Activated T-helper 1 cell treated with anti-CD3 and anti-CD28 coated beads, Interleukin-12 subunit alpha, Interleukin-12 subunit beta, Interleukin-2, Interleukin-4 antibody, amounts not matched to agents 30 ng/mL and 10 ng/mL and 1 ng/mL, durations not matched to agents 14 hours and 24 hours and 36 hours (primary cell): ENCODE measurements at regions not wholly inside any gene's neighbourhood (a gene's known extent, or its start where the extent isn't known, plus 50 kb on each side); places are given as distances from the start of the nearest gene placed in this dataset.
A peak's percentile ranks its signal among the peaks of the same experiment; 100 is the strongest.

ENCODE experiments used
- DNase-seq: peaks from one replicate; pipeline ENCODE4 v3.0.0; 2021; ENCODE audit warnings: low spot score
- H3K27ac Mint-ChIP-seq: one replicate; pipeline ENCODE4 v1.8.0; 2021; ENCODE audit warnings: mild to moderate bottlenecking, mixed read lengths
- H3K27me3 Mint-ChIP-seq: one replicate; pipeline ENCODE4 v1.8.0; 2022; ENCODE audit warnings: mild to moderate bottlenecking, moderate library complexity, mixed read lengths; ENCODE audit not compliant: insufficient read depth
- H3K36me3 Mint-ChIP-seq: one replicate; pipeline ENCODE4 v1.8.0; 2021; ENCODE audit warnings: low read depth, mixed read lengths
- H3K4me1 Mint-ChIP-seq: one replicate; pipeline ENCODE4 v1.8.0; 2021; ENCODE audit warnings: low read depth, mixed read lengths
- H3K4me3 Mint-ChIP-seq: one replicate; pipeline ENCODE4 v1.8.0; 2021; ENCODE audit warnings: mild to moderate bottlenecking, moderate library complexity, mixed read lengths
- H3K9me3 Mint-ChIP-seq: one replicate; pipeline ENCODE4 v1.8.0; 2021; ENCODE audit warnings: mixed read lengths
- intact Hi-C: fragments of 100-400 bp; cut with micrococcal nuclease; formaldehyde crosslinking; loops from one replicate; pipeline ENCODE4 v1.15.1; 2024

- no peaks in the 10 kb centered on the region for H3K9me3 Mint-ChIP-seq
- intact Hi-C loops: loop anchor here (10.0 kb wide), 4 partner anchors 317 to 1387 kb away; no protein-coding TSS in a partner anchor
- H3K4me1 Mint-ChIP-seq: peaks cover 35% of the 10 kb centered on the region
- no peaks in the 10 kb centered on the region for H3K36me3 Mint-ChIP-seq
- DNase-seq: no peak
- H3K4me3 Mint-ChIP-seq: no peak overlapping the region
- peaks cover 65% of the 10 kb centered on the region for H3K27me3 Mint-ChIP-seq
- no peak overlapping the region for H3K27ac Mint-ChIP-seq
Observed at GRCh38 chr7:114087653-114088469, 169.1 kb upstream of the PPP1R3A start.

- H3K27me3 Mint-ChIP-seq: peaks cover 69% of the 10 kb centered on the region
- peak overlapping the region; percentile 68 for H3K27ac Mint-ChIP-seq
- intact Hi-C loops: loop anchor here (10.0 kb wide), 4 partner anchors 318 to 1388 kb away; no protein-coding TSS in a partner anchor
- H3K4me1 Mint-ChIP-seq: peaks cover 39% of the 10 kb centered on the region
- H3K4me3 Mint-ChIP-seq: peak overlapping the region; percentile 80
- no peak for DNase-seq
- H3K9me3 Mint-ChIP-seq: no peaks in the 10 kb centered on the region
- no peaks in the 10 kb centered on the region for H3K36me3 Mint-ChIP-seq
Observed at GRCh38 chr7:114086914-114087652, 168.3 kb upstream of the PPP1R3A start.

GRCh38 chr7:114086537-114086913, 167.7 kb upstream of the PPP1R3A start:
- Mint-ChIP-seq H3K36me3 (no peaks in the 10 kb centered on the region), H3K27me3 (peaks cover 74% of the 10 kb centered on the region), H3K27ac (peak overlapping the region; percentile 68), H3K4me1 (peaks cover 39% of the 10 kb centered on the region), H3K4me3 (peak overlapping the region; percentile 80), H3K9me3 (no peaks in the 10 kb centered on the region)
- intact Hi-C loops: loop anchor here (10.0 kb wide), 4 partner anchors 318 to 1388 kb away; no protein-coding TSS in a partner anchor
- DNase-seq: no peak

- no peaks in the 10 kb centered on the region for H3K36me3 Mint-ChIP-seq
- H3K27me3 Mint-ChIP-seq: peaks cover 75% of the 10 kb centered on the region
- peaks cover 39% of the 10 kb centered on the region for H3K4me1 Mint-ChIP-seq
- no peaks in the 10 kb centered on the region for H3K9me3 Mint-ChIP-seq
- no peak for DNase-seq
- peak overlapping the region; percentile 81 for H3K27ac Mint-ChIP-seq
- intact Hi-C loops: loop anchor here (10.0 kb wide), 4 partner anchors 319 to 1389 kb away; no protein-coding TSS in a partner anchor
- H3K4me3 Mint-ChIP-seq: peak overlapping the region; percentile 83
Observed at GRCh38 chr7:114085592-114086501, 167.0 kb upstream of the PPP1R3A start.

GRCh38 chr7:114085313-114085591, 166.4 kb upstream of the PPP1R3A start:
- Mint-ChIP-seq H3K27ac (peak overlapping the region; percentile 81), H3K27me3 (peaks cover 74% of the 10 kb centered on the region), H3K9me3 (no peaks in the 10 kb centered on the region), H3K4me1 (peaks cover 39% of the 10 kb centered on the region), H3K36me3 (no peaks in the 10 kb centered on the region), H3K4me3 (peak overlapping the region; percentile 83)
- intact Hi-C loops: loop anchor here (10.0 kb wide), 4 partner anchors 320 to 1390 kb away; no protein-coding TSS in a partner anchor
- DNase-seq: no peak

GRCh38 chr7:114084472-114085312, 165.9 kb upstream of the PPP1R3A start:
- peaks cover 39% of the 10 kb centered on the region for H3K4me1 Mint-ChIP-seq
- intact Hi-C loops: loop anchor here (10.0 kb wide), 4 partner anchors 320 to 1390 kb away; no protein-coding TSS in a partner anchor
- H3K9me3 Mint-ChIP-seq: no peaks in the 10 kb centered on the region
- peaks cover 72% of the 10 kb centered on the region for H3K27me3 Mint-ChIP-seq
- no peaks in the 10 kb centered on the region for H3K36me3 Mint-ChIP-seq
- peak overlapping the region; percentile 83 for H3K4me3 Mint-ChIP-seq
- H3K27ac Mint-ChIP-seq: peak overlapping the region; percentile 81
- DNase-seq: no peak

GRCh38 chr7:114084002-114084471, 165.2 kb upstream of the PPP1R3A start:
- DNase-seq: no peak
- H3K9me3 Mint-ChIP-seq: no peaks in the 10 kb centered on the region
- peak overlapping the region; percentile 54 for H3K27ac Mint-ChIP-seq
- intact Hi-C loops: loop anchor here (10.0 kb wide), 4 partner anchors 321 to 1391 kb away; no protein-coding TSS in a partner anchor
- peaks cover 74% of the 10 kb centered on the region for H3K27me3 Mint-ChIP-seq
- H3K36me3 Mint-ChIP-seq: no peaks in the 10 kb centered on the region
- peak overlapping the region; percentile 69 for H3K4me3 Mint-ChIP-seq
- peaks cover 39% of the 10 kb centered on the region for H3K4me1 Mint-ChIP-seq

GRCh38 chr7:114083166-114084001, 164.6 kb upstream of the PPP1R3A start:
- intact Hi-C loops: loop anchor here (2.0 to 10.0 kb wide), 5 partner anchors 321 to 1767 kb away; no protein-coding TSS in a partner anchor
- DNase-seq: no peak
- H3K9me3 Mint-ChIP-seq: no peaks in the 10 kb centered on the region
- peak overlapping the region; percentile 21 for H3K4me3 Mint-ChIP-seq
- H3K27me3 Mint-ChIP-seq: peaks cover 69% of the 10 kb centered on the region
- peaks cover 39% of the 10 kb centered on the region for H3K4me1 Mint-ChIP-seq
- no peaks in the 10 kb centered on the region for H3K36me3 Mint-ChIP-seq
- peak overlapping the region; percentile 37 for H3K27ac Mint-ChIP-seq

- no peak overlapping the region for H3K4me3 Mint-ChIP-seq
Observed at GRCh38 chr7:114082642-114083165, 163.9 kb upstream of the PPP1R3A start.

GRCh38 chr7:114081606-114082425, 163.0 kb upstream of the PPP1R3A start:
- intact Hi-C loops: loop anchor here (1.0 to 10.0 kb wide), 6 partner anchors 323 to 1828 kb away; no protein-coding TSS in a partner anchor
- Mint-ChIP-seq H3K27ac (no peak overlapping the region), H3K9me3 (no peaks in the 10 kb centered on the region), H3K27me3 (peaks cover 55% of the 10 kb centered on the region), H3K4me3 (no peak overlapping the region), H3K36me3 (no peaks in the 10 kb centered on the region), H3K4me1 (peaks cover 35% of the 10 kb centered on the region)
- no peak for DNase-seq

More at GRCh38 chr7:114082642-114083165, 163.9 kb upstream of the PPP1R3A start:
- Mint-ChIP-seq H3K27ac (no peak overlapping the region), H3K36me3 (no peaks in the 10 kb centered on the region), H3K4me1 (peaks cover 39% of the 10 kb centered on the region), H3K27me3 (peaks cover 62% of the 10 kb centered on the region), H3K9me3 (no peaks in the 10 kb centered on the region)
- DNase-seq: no peak
- intact Hi-C loops: loop anchor here (1.0 to 10.0 kb wide), 6 partner anchors 322 to 1828 kb away; no protein-coding TSS in a partner anchor
